Stimulated activated effector memory CD8-positive, alpha-beta T cell treated with anti-CD3 and anti-CD28 coated beads, Interleukin-12 subunit alpha, Interleukin-12 subunit beta, amount 100 ng/mL, for 72 hours (primary cell): ENCODE measurements at regions not wholly inside any gene's neighbourhood (a gene's known extent, or its start where the extent isn't known, plus 50 kb on each side); places are given as distances from the start of the nearest gene placed in this dataset.
"Not testable (repeated sequence)": the region's sequence is repeated elsewhere in the genome, so short reads cannot be mapped to it uniquely, and the experiment has no call there.

ENCODE experiments used
- ATAC-seq: fragments of 150-1000 bp; cut with Tn5 transposase; 2 replicates; pipeline ENCODE4 v1.10.0; 2021
- DNase-seq, 2 donors: peaks; one replicate each; pipeline ENCODE4 v3.0.0; 2021 to 2022; ENCODE audit warnings: low spot score in 2 of 2
- H3K27ac Mint-ChIP-seq: one replicate; pipeline ENCODE4 v1.8.0; 2022; ENCODE audit warnings: mild to moderate bottlenecking, mixed read lengths
- H3K36me3 Mint-ChIP-seq: one replicate; pipeline ENCODE4 v1.8.0; 2022; ENCODE audit warnings: mild to moderate bottlenecking, mixed read lengths
- H3K4me1 Mint-ChIP-seq: one replicate; pipeline ENCODE4 v1.8.0; 2022; ENCODE audit warnings: mixed read lengths
- H3K4me3 Mint-ChIP-seq: one replicate; pipeline ENCODE4 v1.8.0; 2022; ENCODE audit warnings: mild to moderate bottlenecking, mixed read lengths
- H3K9me3 Mint-ChIP-seq: one replicate; pipeline ENCODE4 v1.8.0; 2022; ENCODE audit warnings: mixed read lengths

- H3K27ac Mint-ChIP-seq, result no peak overlapping the region
- DNase-seq (no peak), ATAC-seq (no peak)
- H3K4me3 Mint-ChIP-seq, result no peak overlapping the region
- no peaks in the 10 kb centered on the region for H3K4me1 Mint-ChIP-seq
- no peaks in the 10 kb centered on the region for H3K36me3 Mint-ChIP-seq
- H3K9me3 Mint-ChIP-seq, result no peaks in the 10 kb centered on the region
Measured at GRCh38 chr3:177320765-177321247, 123.5 kb upstream of the TBL1XR1 start.

- H3K27ac Mint-ChIP-seq, result no peak overlapping the region
- no peaks in the 10 kb centered on the region for H3K4me1 Mint-ChIP-seq
- H3K4me3 Mint-ChIP-seq, result no peak overlapping the region
- H3K9me3 Mint-ChIP-seq, result no peaks in the 10 kb centered on the region
- no peaks in the 10 kb centered on the region for H3K36me3 Mint-ChIP-seq
- DNase-seq (no peak), ATAC-seq (no peak)
Measured at GRCh38 chr3:177321819-177322218, 124.5 kb upstream of the TBL1XR1 start.

- Mint-ChIP-seq H3K36me3 (no peaks in the 10 kb centered on the region), H3K27ac (no peak overlapping the region), H3K4me3 (no peak overlapping the region), H3K9me3 (no peaks in the 10 kb centered on the region), H3K4me1 (no peaks in the 10 kb centered on the region)
- ATAC-seq (no peak), DNase-seq (no peak)
Measured at GRCh38 chr3:177322881-177323280, 125.6 kb upstream of the TBL1XR1 start.

- H3K27ac Mint-ChIP-seq, result no peak overlapping the region
- H3K36me3 Mint-ChIP-seq, result no peaks in the 10 kb centered on the region
- no peak overlapping the region for H3K4me3 Mint-ChIP-seq
- H3K4me1 Mint-ChIP-seq, result peaks cover 9% of the 10 kb centered on the region
- ATAC-seq (no peak), DNase-seq (no peak)
- H3K9me3 Mint-ChIP-seq, result no peaks in the 10 kb centered on the region
Measured at GRCh38 chr3:177329854-177330253, 132.6 kb upstream of the TBL1XR1 start.

- no peak overlapping the region for H3K4me3 Mint-ChIP-seq
- ATAC-seq, result no peak
- H3K9me3 Mint-ChIP-seq, result no peaks in the 10 kb centered on the region
- no peaks in the 10 kb centered on the region for H3K36me3 Mint-ChIP-seq
- H3K27ac Mint-ChIP-seq, result no peak overlapping the region
- no peak for DNase-seq
- H3K4me1 Mint-ChIP-seq, result peaks cover 9% of the 10 kb centered on the region
Measured at GRCh38 chr3:177330779-177331178, 133.5 kb upstream of the TBL1XR1 start.

- no peaks in the 10 kb centered on the region for H3K9me3 Mint-ChIP-seq
- no peak for ATAC-seq
- peaks cover 9% of the 10 kb centered on the region for H3K4me1 Mint-ChIP-seq
- no peak overlapping the region for H3K4me3 Mint-ChIP-seq
- no peak overlapping the region for H3K27ac Mint-ChIP-seq
- DNase-seq, result no peak
- H3K36me3 Mint-ChIP-seq, result no peaks in the 10 kb centered on the region
Measured at GRCh38 chr3:177331203-177331835, 134.0 kb upstream of the TBL1XR1 start.

GRCh38 chr3:177332955-177333354, 135.7 kb upstream of the TBL1XR1 start:
- Mint-ChIP-seq H3K27ac (no peak overlapping the region), H3K36me3 (peaks cover 6% of the 10 kb centered on the region), H3K4me3 (no peak overlapping the region), H3K4me1 (peaks cover 21% of the 10 kb centered on the region), H3K9me3 (no peaks in the 10 kb centered on the region)
- ATAC-seq, result no peak
- DNase-seq, result no peak

- no peak overlapping the region for H3K27ac Mint-ChIP-seq
- no peak overlapping the region for H3K4me3 Mint-ChIP-seq
- no peaks in the 10 kb centered on the region for H3K9me3 Mint-ChIP-seq
- ATAC-seq (no peak), DNase-seq (no peak)
- peaks cover 26% of the 10 kb centered on the region for H3K4me1 Mint-ChIP-seq
- peaks cover 10% of the 10 kb centered on the region for H3K36me3 Mint-ChIP-seq
Measured at GRCh38 chr3:177333533-177334520, 136.5 kb upstream of the TBL1XR1 start.

- H3K4me3 Mint-ChIP-seq, result no peak overlapping the region
- no peaks in the 10 kb centered on the region for H3K9me3 Mint-ChIP-seq
- DNase-seq (no peak), ATAC-seq (no peak)
- peaks cover 10% of the 10 kb centered on the region for H3K36me3 Mint-ChIP-seq
- H3K27ac Mint-ChIP-seq, result no peak overlapping the region
- peaks cover 35% of the 10 kb centered on the region for H3K4me1 Mint-ChIP-seq
Measured at GRCh38 chr3:177334803-177335202, 137.5 kb upstream of the TBL1XR1 start.

- Mint-ChIP-seq H3K27ac (no peak overlapping the region), H3K9me3 (no peaks in the 10 kb centered on the region), H3K36me3 (peaks cover 10% of the 10 kb centered on the region), H3K4me1 (peaks cover 35% of the 10 kb centered on the region), H3K4me3 (no peak overlapping the region)
- no peak for ATAC-seq
- DNase-seq, result no peak
Measured at GRCh38 chr3:177335728-177336127, 138.4 kb upstream of the TBL1XR1 start.

GRCh38 chr3:177336873-177337450, 139.7 kb upstream of the TBL1XR1 start:
- peak overlapping the region; percentile 3 for H3K4me3 Mint-ChIP-seq
- ATAC-seq (no peak), DNase-seq (no peak)
- peaks cover 35% of the 10 kb centered on the region for H3K4me1 Mint-ChIP-seq
- no peaks in the 10 kb centered on the region for H3K9me3 Mint-ChIP-seq
- peaks cover 10% of the 10 kb centered on the region for H3K36me3 Mint-ChIP-seq
- peak overlapping the region; percentile 82 for H3K27ac Mint-ChIP-seq

GRCh38 chr3:177337541-177338331, 140.5 kb upstream of the TBL1XR1 start:
- DNase-seq (peak; percentile 54 to 89), ATAC-seq (peak; percentile 97)
- no peaks in the 10 kb centered on the region for H3K9me3 Mint-ChIP-seq
- peak overlapping the region; percentile 3 for H3K4me3 Mint-ChIP-seq
- H3K36me3 Mint-ChIP-seq, result peaks cover 10% of the 10 kb centered on the region
- peak overlapping the region; percentile 82 for H3K27ac Mint-ChIP-seq
- peaks cover 35% of the 10 kb centered on the region for H3K4me1 Mint-ChIP-seq

- DNase-seq, result peak in 1 of 2 donors; percentile 49
- H3K36me3 Mint-ChIP-seq, result peaks cover 10% of the 10 kb centered on the region
- no peak overlapping the region for H3K4me3 Mint-ChIP-seq
- H3K9me3 Mint-ChIP-seq, result no peaks in the 10 kb centered on the region
- H3K27ac Mint-ChIP-seq, result peak overlapping the region; percentile 24
- peaks cover 33% of the 10 kb centered on the region for H3K4me1 Mint-ChIP-seq
- no peak for ATAC-seq
Measured at GRCh38 chr3:177338697-177339219, 141.5 kb upstream of the TBL1XR1 start.

- DNase-seq (peak in 1 of 2 donors; percentile 26), ATAC-seq (peak; percentile 49)
- H3K36me3 Mint-ChIP-seq, H3K9me3 Mint-ChIP-seq, H3K4me3 Mint-ChIP-seq: not testable (repeated sequence)
- Mint-ChIP-seq H3K27ac (peak overlapping the region; percentile 24), H3K4me1 (peaks cover 28% of the 10 kb centered on the region)
Measured at GRCh38 chr3:177339220-177339703, 142.0 kb upstream of the TBL1XR1 start.
